Upper lobe of left lung (tissue), 4 donors: ENCODE measurements at regions not wholly inside any gene's neighbourhood (a gene's known extent, or its start where the extent isn't known, plus 50 kb on each side); places are given as distances from the start of the nearest gene placed in this dataset.

ENCODE experiments used
- CTCF ChIP-seq, 6 experiments: fragments of 450-650 bp in 4 of 6; fragments of 200-600 bp in 2 of 6; sonication (generic) in 2 of 6; IDR thresholded peaks; one replicate each; pipeline ENCODE4 v1.5.1; 2016 to 2019; ENCODE audit warnings: antibody characterized with exemption in 6 of 6
- EP300 ChIP-seq, 4 donors: sonication (generic); formaldehyde crosslinking; IDR thresholded peaks; one replicate each; pipeline ENCODE4 v1.5.1; 2017; ENCODE audit warnings: antibody characterized with exemption in 4 of 4, control low read depth in 2 of 4
- POLR2A ChIP-seq, 4 donors: fragments of 450-650 bp; IDR thresholded peaks; one replicate each; pipeline ENCODE4 v1.5.1; 2016 to 2017; ENCODE audit warnings: antibody characterized with exemption in 4 of 4, mild to moderate bottlenecking in 2 of 4
- POLR2AphosphoS5 ChIP-seq, 2 donors: sonication (generic); formaldehyde crosslinking; IDR thresholded peaks; one replicate each; pipeline ENCODE4 v1.5.1; 2017; ENCODE audit warnings: antibody characterized with exemption in 2 of 2

- TF ChIP-seq CTCF (IDR thresholded peaks at IDR 0.05) (no peak), POLR2AphosphoS5 (IDR thresholded peaks at IDR 0.05) (no peak), POLR2A (IDR thresholded peaks at IDR 0.05) (no peak), EP300 (IDR thresholded peaks at IDR 0.05) (no peak)
These were observed 150.8 kb upstream of the NPSR1 start for GRCh38 chr7:34507191-34507590.
